ENCODE measurements at regions not wholly inside any gene's neighbourhood (a gene's known extent, or its start where the extent isn't known, plus 50 kb on each side); places are given as distances from the start of the nearest gene placed in this dataset.

GRCh38 chr11:35082321-35083180 lies 56.4 kb upstream of the CD44 start:
- intact Hi-C loops (cut with micrococcal nuclease), result loop anchor here (2.0 to 5.0 kb wide), 2 partner anchors 60 to 70 kb away; no protein-coding TSS in a partner anchor
- POLR2A ChIA-PET, result interaction anchor here (0.6 to 1.5 kb wide), 5 partner anchors 37 to 58 kb away, joined by 3 to 5 read pairs (median 4); partner anchors contain the start of gene CD44
- CTCF ChIA-PET, result no interaction called here
- peak overlapping the region; percentile 58 for H3K4me3 Mint-ChIP-seq
- no peak for TF ChIP-seq CTCF (IDR thresholded peaks at IDR 0.05)
- H3K9me3 Mint-ChIP-seq, result peaks cover 2% of the 10 kb centered on the region
- peaks cover 80% of the 10 kb centered on the region for H3K4me1 Mint-ChIP-seq (ENCODE audit: low read depth)
- no peaks in the 10 kb centered on the region for H3K36me3 Mint-ChIP-seq (ENCODE audit: low read depth)
- ATAC-seq, result peak; percentile 80
- H3K27ac Mint-ChIP-seq, result peak overlapping the region; percentile 89
- no peaks in the 10 kb centered on the region for H3K27me3 Mint-ChIP-seq
- DNase-seq, result peak; percentile 93

- peak overlapping the region; percentile 89 for H3K27ac Mint-ChIP-seq
- intact Hi-C loops (cut with micrococcal nuclease), result loop anchor here (2.0 to 5.0 kb wide), 2 partner anchors 59 to 70 kb away; no protein-coding TSS in a partner anchor
- DNase-seq (no peak), ATAC-seq (no peak)
- H3K4me3 Mint-ChIP-seq, result peak overlapping the region; percentile 58
- H3K36me3 Mint-ChIP-seq (ENCODE audit: low read depth), result no peaks in the 10 kb centered on the region
- peaks cover 2% of the 10 kb centered on the region for H3K9me3 Mint-ChIP-seq
- peaks cover 80% of the 10 kb centered on the region for H3K4me1 Mint-ChIP-seq (ENCODE audit: low read depth)
- ChIA-PET POLR2A (interaction anchor here (0.7 to 1.3 kb wide), 3 partner anchors 36 to 58 kb away, joined by 3 to 5 read pairs (median 4); partner anchors contain the start of gene CD44), CTCF (no interaction called here)
- no peaks in the 10 kb centered on the region for H3K27me3 Mint-ChIP-seq
- no peak for TF ChIP-seq CTCF (IDR thresholded peaks at IDR 0.05)
Observed at GRCh38 chr11:35083181-35083430, 55.9 kb upstream of the CD44 start.

GRCh38 chr11:35083431-35084238 lies 55.3 kb upstream of the CD44 start:
- Mint-ChIP-seq H3K4me1 (ENCODE audit: low read depth) (peaks cover 80% of the 10 kb centered on the region), H3K27me3 (no peaks in the 10 kb centered on the region), H3K4me3 (peak overlapping the region; percentile 58), H3K9me3 (peaks cover 2% of the 10 kb centered on the region), H3K27ac (peak overlapping the region; percentile 89), H3K36me3 (ENCODE audit: low read depth) (no peaks in the 10 kb centered on the region)
- ChIA-PET CTCF (interaction anchor here (1.0 kb wide), 1 partner anchor 19 kb away, joined by 3 read pairs; no protein-coding TSS in a partner anchor), POLR2A (interaction anchor here (0.7 to 1.3 kb wide), 3 partner anchors 36 to 57 kb away, joined by 3 to 5 read pairs (median 4); partner anchors contain the start of gene CD44)
- peak; percentile 82 for DNase-seq
- no peak for TF ChIP-seq CTCF (IDR thresholded peaks at IDR 0.05)
- intact Hi-C loops (cut with micrococcal nuclease), result loop anchor here (2.0 to 5.0 kb wide), 2 partner anchors 59 to 71 kb away; no protein-coding TSS in a partner anchor
- ATAC-seq, result peak; percentile 64

GRCh38 chr11:35084817-35085440 lies 54.0 kb upstream of the CD44 start:
- ChIA-PET CTCF (interaction anchor here (1.0 to 1.3 kb wide), 2 partner anchors 18 to 57 kb away, joined by 3 to 5 read pairs; no protein-coding TSS in a partner anchor), POLR2A (interaction anchor here (0.7 kb wide), 1 partner anchor 151 kb away, joined by 3 read pairs; no protein-coding TSS in a partner anchor)
- Mint-ChIP-seq H3K4me1 (ENCODE audit: low read depth) (peaks cover 71% of the 10 kb centered on the region), H3K36me3 (ENCODE audit: low read depth) (no peaks in the 10 kb centered on the region), H3K9me3 (peaks cover 2% of the 10 kb centered on the region), H3K4me3 (no peak overlapping the region), H3K27me3 (no peaks in the 10 kb centered on the region), H3K27ac (no peak overlapping the region)
- no peak for DNase-seq
- TF ChIP-seq CTCF (IDR thresholded peaks at IDR 0.05), result no peak
- ATAC-seq, result no peak
- intact Hi-C loops (cut with micrococcal nuclease), result loop anchor here (5.0 kb wide), 1 partner anchor 57 kb away; no protein-coding TSS in a partner anchor

All from activated CD8-positive, alpha-beta T cell treated with anti-CD3 and anti-CD28 coated beads for 36 hours (primary cell).